ENCODE measurements at regions not wholly inside any gene's neighbourhood (a gene's known extent, or its start where the extent isn't known, plus 50 kb on each side); places are given as distances from the start of the nearest gene placed in this dataset.

DNA sequence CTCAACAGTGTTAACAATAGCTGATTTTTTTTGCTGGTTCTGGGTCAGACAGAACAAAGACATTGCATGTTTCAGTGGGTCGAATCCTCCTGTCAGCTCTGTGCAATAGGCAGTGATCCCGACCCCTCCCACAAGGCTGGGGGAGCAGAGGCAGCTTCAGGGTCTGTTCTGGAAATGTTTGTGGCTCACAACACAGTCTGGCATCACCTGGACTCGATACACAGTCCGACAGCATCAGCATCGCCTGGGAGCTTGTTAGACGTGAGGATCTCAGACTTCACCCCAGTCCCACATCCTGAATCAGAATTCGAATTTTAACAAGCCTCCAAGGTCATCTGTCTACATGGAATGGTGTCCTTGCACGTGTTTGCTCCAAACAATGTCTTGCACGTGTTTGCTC, 384.7 kb downstream of the IRX2 start:
- H3K9me3 ChIP-seq = no peaks in the 10 kb centered on the region
- no peaks in the 10 kb centered on the region for H3K27me3 ChIP-seq
- no peaks in the 10 kb centered on the region for H3K4me1 ChIP-seq
- TF ChIP-seq, protein P1, sequence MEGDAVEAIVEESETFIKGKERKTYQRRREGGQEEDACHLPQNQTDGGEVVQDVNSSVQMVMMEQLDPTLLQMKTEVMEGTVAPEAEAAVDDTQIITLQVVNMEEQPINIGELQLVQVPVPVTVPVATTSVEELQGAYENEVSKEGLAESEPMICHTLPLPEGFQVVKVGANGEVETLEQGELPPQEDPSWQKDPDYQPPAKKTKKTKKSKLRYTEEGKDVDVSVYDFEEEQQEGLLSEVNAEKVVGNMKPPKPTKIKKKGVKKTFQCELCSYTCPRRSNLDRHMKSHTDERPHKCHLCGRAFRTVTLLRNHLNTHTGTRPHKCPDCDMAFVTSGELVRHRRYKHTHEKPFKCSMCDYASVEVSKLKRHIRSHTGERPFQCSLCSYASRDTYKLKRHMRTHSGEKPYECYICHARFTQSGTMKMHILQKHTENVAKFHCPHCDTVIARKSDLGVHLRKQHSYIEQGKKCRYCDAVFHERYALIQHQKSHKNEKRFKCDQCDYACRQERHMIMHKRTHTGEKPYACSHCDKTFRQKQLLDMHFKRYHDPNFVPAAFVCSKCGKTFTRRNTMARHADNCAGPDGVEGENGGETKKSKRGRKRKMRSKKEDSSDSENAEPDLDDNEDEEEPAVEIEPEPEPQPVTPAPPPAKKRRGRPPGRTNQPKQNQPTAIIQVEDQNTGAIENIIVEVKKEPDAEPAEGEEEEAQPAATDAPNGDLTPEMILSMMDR (IDR thresholded peaks at IDR 0.05) = no peak
- H3K36me3 ChIP-seq = no peaks in the 10 kb centered on the region
- H3K4me3 ChIP-seq = no peak overlapping the region
- no peak overlapping the region for H3K9ac ChIP-seq (ENCODE audit: low read depth in 2 of 2, low read length in 2 of 2)
- no peak overlapping the region for H3K27ac ChIP-seq
- DNase-seq = no peak
- intact Hi-C loops (cut with DNase I) = no loop called here

DNA sequence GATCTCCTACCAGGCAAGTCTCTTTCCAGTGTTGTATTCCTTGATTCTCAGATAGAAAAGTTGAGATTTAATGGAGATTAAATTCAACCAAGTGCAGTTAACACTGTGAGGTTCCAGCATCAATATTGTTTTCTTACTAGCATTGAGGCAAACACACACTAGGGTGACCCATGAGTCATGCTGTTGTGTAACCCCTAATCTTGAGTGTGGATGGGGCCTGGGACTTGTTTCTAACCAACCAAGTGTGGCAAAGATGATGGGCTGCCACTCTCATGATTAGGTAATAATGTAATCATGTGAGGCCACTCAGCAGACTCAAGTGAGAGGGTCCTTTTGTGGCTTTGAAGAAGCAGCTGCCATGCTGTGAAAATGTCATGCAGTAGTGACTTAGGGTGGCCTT, 394.2 kb downstream of the IRX2 start:
- TF ChIP-seq, protein P1 (IDR thresholded peaks at IDR 0.05) = no peak
- no peak for DNase-seq
- Histone ChIP-seq H3K27ac (no peak overlapping the region), H3K4me3 (no peak overlapping the region), H3K27me3 (no peaks in the 10 kb centered on the region), H3K9me3 (no peaks in the 10 kb centered on the region), H3K36me3 (no peaks in the 10 kb centered on the region), H3K4me1 (no peaks in the 10 kb centered on the region), H3K9ac (ENCODE audit: low read depth in 2 of 2, low read length in 2 of 2) (no peak overlapping the region)
- intact Hi-C loops (cut with DNase I) = no loop called here

DNA sequence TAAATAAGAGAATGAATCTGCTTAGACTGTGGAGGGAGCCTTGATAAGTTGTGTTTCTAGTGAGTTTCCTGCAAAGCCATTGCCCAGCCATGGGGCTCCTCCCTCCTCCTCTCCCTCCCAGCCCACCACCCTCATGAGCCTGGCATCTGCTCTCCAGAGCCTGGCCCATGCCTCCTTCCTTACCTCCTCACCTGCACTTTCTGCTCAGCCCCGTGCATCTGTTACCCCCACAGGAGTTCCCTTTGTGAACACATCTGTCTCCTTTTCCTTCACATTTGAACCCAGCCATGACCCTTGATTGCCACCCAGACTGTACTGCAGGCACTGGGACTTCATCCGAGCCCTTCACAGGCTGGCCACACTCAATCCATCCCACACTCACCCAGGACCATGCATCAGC, 395.6 kb downstream of the IRX2 start:
- Histone ChIP-seq H3K4me3 (no peak overlapping the region), H3K27me3 (no peaks in the 10 kb centered on the region), H3K36me3 (no peaks in the 10 kb centered on the region), H3K4me1 (no peaks in the 10 kb centered on the region), H3K9me3 (no peaks in the 10 kb centered on the region), H3K27ac (no peak overlapping the region), H3K9ac (ENCODE audit: low read depth in 2 of 2, low read length in 2 of 2) (no peak overlapping the region)
- no peak for DNase-seq
- intact Hi-C loops (cut with DNase I) = no loop called here
- TF ChIP-seq, protein P1 (IDR thresholded peaks at IDR 0.05) = no peak

DNA sequence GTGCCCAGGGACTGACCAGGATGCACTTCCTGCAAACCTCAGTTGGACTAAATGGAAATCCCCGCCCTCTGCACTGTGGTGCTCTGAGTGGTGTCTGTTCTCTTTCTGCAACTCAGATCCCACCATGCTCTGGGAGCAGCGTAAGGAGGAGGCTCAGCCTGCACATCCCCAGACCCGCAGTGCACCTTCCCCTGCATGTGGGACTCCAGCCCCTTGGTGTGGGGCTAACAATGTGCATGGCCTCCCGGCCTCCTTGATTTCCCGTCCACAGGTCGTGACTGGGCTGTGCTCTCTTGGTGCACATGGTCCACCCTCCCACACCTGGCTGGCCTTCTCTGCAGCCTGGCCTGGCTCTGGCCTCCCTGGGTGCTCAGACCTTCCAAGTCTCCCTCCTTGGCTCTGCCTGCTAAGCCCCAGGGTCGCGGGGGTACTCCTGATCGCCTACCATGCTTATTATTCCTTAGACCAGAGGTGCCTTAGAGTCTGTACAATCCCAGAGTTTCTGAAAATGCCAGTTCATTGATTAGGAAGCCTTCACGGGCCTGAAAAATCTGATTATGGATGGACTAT, 397.5 kb downstream of the IRX2 start:
- Histone ChIP-seq H3K36me3 (no peaks in the 10 kb centered on the region), H3K9me3 (no peaks in the 10 kb centered on the region), H3K9ac (ENCODE audit: low read depth in 2 of 2, low read length in 2 of 2) (no peak overlapping the region), H3K4me1 (no peaks in the 10 kb centered on the region), H3K4me3 (no peak overlapping the region), H3K27ac (no peak overlapping the region), H3K27me3 (no peaks in the 10 kb centered on the region)
- no peak for DNase-seq
- TF ChIP-seq, protein P1 (IDR thresholded peaks at IDR 0.05) = no peak
- intact Hi-C loops (cut with DNase I) = no loop called here

DNA sequence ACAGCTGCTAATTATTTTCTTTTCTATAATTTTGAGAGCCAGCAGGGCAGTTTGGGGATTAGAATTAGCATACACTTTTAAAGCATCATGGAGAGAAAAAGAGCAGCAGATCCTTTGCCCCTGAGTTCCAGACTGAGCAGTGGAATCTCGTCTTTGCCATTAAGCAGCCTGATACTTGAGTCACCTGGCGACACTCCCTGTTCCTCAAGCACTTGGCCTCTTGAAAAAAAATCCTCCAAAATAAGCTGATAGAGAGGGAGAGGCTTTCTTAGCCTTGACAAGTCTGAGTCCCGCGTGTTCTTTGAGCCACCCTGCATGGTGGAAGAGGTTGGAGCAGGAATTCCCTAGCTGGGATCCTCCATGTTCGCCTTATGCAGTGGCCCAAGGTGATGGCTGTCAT, 398.3 kb downstream of the IRX2 start:
- TF ChIP-seq, protein P1 (IDR thresholded peaks at IDR 0.05) = no peak
- H3K4me3 ChIP-seq = no peak overlapping the region
- H3K27me3 ChIP-seq = no peaks in the 10 kb centered on the region
- no peak overlapping the region for H3K9ac ChIP-seq (ENCODE audit: low read depth in 2 of 2, low read length in 2 of 2)
- no peaks in the 10 kb centered on the region for H3K36me3 ChIP-seq
- intact Hi-C loops (cut with DNase I) = no loop called here
- no peaks in the 10 kb centered on the region for H3K4me1 ChIP-seq
- H3K27ac ChIP-seq = no peak overlapping the region
- DNase-seq = no peak
- no peaks in the 10 kb centered on the region for H3K9me3 ChIP-seq

All from colonic mucosa (tissue), 4 donors.